ENCODE measurements at regions not wholly inside any gene's neighbourhood (a gene's known extent, or its start where the extent isn't known, plus 50 kb on each side); places are given as distances from the start of the nearest gene placed in this dataset.

DNA sequence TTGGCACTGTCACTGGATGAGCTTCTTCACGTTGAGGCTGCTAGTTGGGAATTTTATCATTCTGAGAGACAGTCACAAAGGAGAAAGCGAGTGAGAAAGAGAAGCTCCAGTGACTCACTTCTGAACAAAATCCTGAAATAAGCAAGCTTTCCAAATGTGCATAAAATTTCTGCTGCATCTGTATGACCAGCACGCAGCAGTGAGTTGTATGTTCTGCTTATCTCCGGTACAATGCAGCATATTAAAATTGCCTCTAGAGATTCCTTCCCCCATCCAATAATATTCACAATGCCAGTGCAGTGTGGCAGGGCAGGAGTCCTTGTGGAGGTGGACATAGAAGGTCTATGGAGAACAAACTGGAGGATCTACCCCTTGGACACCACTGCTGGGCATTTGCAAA lies 290.5 kb downstream of the ADGB start:
- no peak for ATAC-seq (ENCODE audit: insufficient read depth, low read depth)
- Histone ChIP-seq H3K4me3 (ENCODE audit: low read depth in 1 of 2, low read length in 2 of 2) (no peak overlapping the region), H3K9me3 (ENCODE audit: insufficient read depth, low read length, severe bottlenecking) (no peaks in the 10 kb centered on the region), H3K79me2 (ENCODE audit: insufficient read depth, low read length) (no peaks in the 10 kb centered on the region), H2AFZ (ENCODE audit: low read depth, low read length) (no peak overlapping the region), H4K20me1 (ENCODE audit: insufficient read depth, low read length) (no peaks in the 10 kb centered on the region), H3K36me3 (ENCODE audit: insufficient read depth, low read length) (no peaks in the 10 kb centered on the region), H3K27me3 (ENCODE audit: insufficient read depth, low read length, poor library complexity) (no peaks in the 10 kb centered on the region), H3K27ac (ENCODE audit: low read length) (no peak overlapping the region), H3K9ac (ENCODE audit: low read depth, low read length) (no peak overlapping the region), H3K4me1 (ENCODE audit: insufficient read depth, low read length) (no peaks in the 10 kb centered on the region), H3K4me2 (ENCODE audit: insufficient read depth, low read length) (no peak overlapping the region)
- DNase-seq = no peak
- TF ChIP-seq EZH2 (IDR thresholded peaks at IDR 0.05; ENCODE audit: borderline replicate concordance, low read depth, low read length, severe bottlenecking) = no peak
- TF ChIP-seq, protein P1, sequence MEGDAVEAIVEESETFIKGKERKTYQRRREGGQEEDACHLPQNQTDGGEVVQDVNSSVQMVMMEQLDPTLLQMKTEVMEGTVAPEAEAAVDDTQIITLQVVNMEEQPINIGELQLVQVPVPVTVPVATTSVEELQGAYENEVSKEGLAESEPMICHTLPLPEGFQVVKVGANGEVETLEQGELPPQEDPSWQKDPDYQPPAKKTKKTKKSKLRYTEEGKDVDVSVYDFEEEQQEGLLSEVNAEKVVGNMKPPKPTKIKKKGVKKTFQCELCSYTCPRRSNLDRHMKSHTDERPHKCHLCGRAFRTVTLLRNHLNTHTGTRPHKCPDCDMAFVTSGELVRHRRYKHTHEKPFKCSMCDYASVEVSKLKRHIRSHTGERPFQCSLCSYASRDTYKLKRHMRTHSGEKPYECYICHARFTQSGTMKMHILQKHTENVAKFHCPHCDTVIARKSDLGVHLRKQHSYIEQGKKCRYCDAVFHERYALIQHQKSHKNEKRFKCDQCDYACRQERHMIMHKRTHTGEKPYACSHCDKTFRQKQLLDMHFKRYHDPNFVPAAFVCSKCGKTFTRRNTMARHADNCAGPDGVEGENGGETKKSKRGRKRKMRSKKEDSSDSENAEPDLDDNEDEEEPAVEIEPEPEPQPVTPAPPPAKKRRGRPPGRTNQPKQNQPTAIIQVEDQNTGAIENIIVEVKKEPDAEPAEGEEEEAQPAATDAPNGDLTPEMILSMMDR (IDR thresholded peaks at IDR 0.05; ENCODE audit: borderline replicate concordance, extremely low read depth, low read length, poor library complexity, severe bottlenecking) = no peak

- TF ChIP-seq, protein P1 (IDR thresholded peaks at IDR 0.05; ENCODE audit: borderline replicate concordance, extremely low read depth, low read length, poor library complexity, severe bottlenecking) = no peak
- no peak for TF ChIP-seq EZH2 (IDR thresholded peaks at IDR 0.05; ENCODE audit: borderline replicate concordance, low read depth, low read length, severe bottlenecking)
- H3K36me3 ChIP-seq (ENCODE audit: insufficient read depth, low read length) = no peaks in the 10 kb centered on the region
- H3K27ac ChIP-seq (ENCODE audit: low read length) = no peak overlapping the region
- no peak overlapping the region for H3K4me3 ChIP-seq (ENCODE audit: low read depth in 1 of 2, low read length in 2 of 2)
- no peak for DNase-seq
- no peaks in the 10 kb centered on the region for H4K20me1 ChIP-seq (ENCODE audit: insufficient read depth, low read length)
- no peaks in the 10 kb centered on the region for H3K4me1 ChIP-seq (ENCODE audit: insufficient read depth, low read length)
- no peak for ATAC-seq (ENCODE audit: insufficient read depth, low read depth)
- H3K9me3 ChIP-seq (ENCODE audit: insufficient read depth, low read length, severe bottlenecking) = no peaks in the 10 kb centered on the region
- H3K27me3 ChIP-seq (ENCODE audit: insufficient read depth, low read length, poor library complexity) = no peaks in the 10 kb centered on the region
- no peaks in the 10 kb centered on the region for H3K79me2 ChIP-seq (ENCODE audit: insufficient read depth, low read length)
- H3K4me2 ChIP-seq (ENCODE audit: insufficient read depth, low read length) = no peak overlapping the region
- H2AFZ ChIP-seq (ENCODE audit: low read depth, low read length) = no peak overlapping the region
- no peak overlapping the region for H3K9ac ChIP-seq (ENCODE audit: low read depth, low read length)
Observed at GRCh38 chr6:146890172-146890571, 291.4 kb downstream of the ADGB start.

GRCh38 chr6:146890644-146891434 lies 292.1 kb downstream of the ADGB start:
- no peak overlapping the region for H3K4me2 ChIP-seq (ENCODE audit: insufficient read depth, low read length)

More at GRCh38 chr6:146890644-146891434, 292.1 kb downstream of the ADGB start:
- Histone ChIP-seq H2AFZ (ENCODE audit: low read depth, low read length) (no peak overlapping the region), H3K4me3 (ENCODE audit: low read depth in 1 of 2, low read length in 2 of 2) (no peak overlapping the region), H3K36me3 (ENCODE audit: insufficient read depth, low read length) (no peaks in the 10 kb centered on the region), H3K9ac (ENCODE audit: low read depth, low read length) (no peak overlapping the region), H3K27me3 (ENCODE audit: insufficient read depth, low read length, poor library complexity) (no peaks in the 10 kb centered on the region), H3K4me1 (ENCODE audit: insufficient read depth, low read length) (no peaks in the 10 kb centered on the region), H4K20me1 (ENCODE audit: insufficient read depth, low read length) (no peaks in the 10 kb centered on the region), H3K9me3 (ENCODE audit: insufficient read depth, low read length, severe bottlenecking) (no peaks in the 10 kb centered on the region), H3K79me2 (ENCODE audit: insufficient read depth, low read length) (no peaks in the 10 kb centered on the region), H3K27ac (ENCODE audit: low read length) (no peak overlapping the region)
- no peak for TF ChIP-seq EZH2 (IDR thresholded peaks at IDR 0.05; ENCODE audit: borderline replicate concordance, low read depth, low read length, severe bottlenecking)
- TF ChIP-seq, protein P1 (IDR thresholded peaks at IDR 0.05; ENCODE audit: borderline replicate concordance, extremely low read depth, low read length, poor library complexity, severe bottlenecking) = no peak
- ATAC-seq (ENCODE audit: insufficient read depth, low read depth) (no peak), DNase-seq (no peak)
